ENCODE measurements at regions not wholly inside any gene's neighbourhood (a gene's known extent, or its start where the extent isn't known, plus 50 kb on each side); places are given as distances from the start of the nearest gene placed in this dataset.

DNA sequence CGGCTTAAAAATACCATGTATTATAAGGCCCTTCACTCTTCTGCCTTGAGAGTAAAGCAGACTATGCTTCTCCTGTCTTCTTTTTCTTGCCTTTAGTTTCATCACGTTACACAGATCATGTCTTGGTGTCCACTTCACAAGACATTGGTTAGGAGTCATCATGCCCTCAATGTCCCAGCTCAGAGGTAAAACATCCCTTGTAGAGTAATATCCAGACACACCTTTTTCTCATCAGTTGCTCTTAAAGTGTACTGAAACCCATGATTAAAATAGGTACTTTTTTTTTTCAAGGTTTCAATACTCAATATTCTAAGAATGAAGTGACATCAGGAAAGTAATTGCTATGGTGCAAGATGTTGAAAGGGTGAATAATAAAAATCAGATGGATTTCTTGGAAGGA lies 267.8 kb downstream of the PMP22 start (continued):
- TF ChIP-seq BRCA1 (IDR thresholded peaks at IDR 0.05; ENCODE audit: low read depth, low read length) (no peak), SIRT6 (IDR thresholded peaks at IDR 0.05; ENCODE audit: low read length) (no peak), BACH1 (IDR thresholded peaks at IDR 0.05; ENCODE audit: low read length) (no peak)

Data from H1 (cell line).